H9 (cell line): ENCODE measurements at regions not wholly inside any gene's neighbourhood (a gene's known extent, or its start where the extent isn't known, plus 50 kb on each side); places are given as distances from the start of the nearest gene placed in this dataset.

Experiments used
- DNase-seq: peaks from one replicate; pipeline ENCODE4 v3.0.0-alpha.2; 2017
- H2AFZ ChIP-seq: one replicate; pipeline ENCODE4 v1.6.1; 2013; ENCODE audit warnings: mild to moderate bottlenecking, low read length, control low read depth, moderate library complexity
- H2AK5ac ChIP-seq: 2 replicates; pipeline ENCODE4 v1.6.1; 2013; ENCODE audit warnings: low read length, control low read depth, mixed read lengths; ENCODE audit not compliant: insufficient read length
- H2BK120ac ChIP-seq: one replicate; pipeline ENCODE4 v1.6.1; 2013; ENCODE audit warnings: low read depth, mild to moderate bottlenecking, low read length, control low read depth, inconsistent platforms; ENCODE audit not compliant: poor library complexity, severe bottlenecking
- H2BK12ac ChIP-seq: 2 replicates; pipeline ENCODE4 v1.6.1; 2013; ENCODE audit warnings: low read length, control low read depth, mixed read lengths, low read depth; ENCODE audit not compliant: insufficient read length
- H2BK15ac ChIP-seq: 2 replicates; pipeline ENCODE4 v1.6.1; 2013; ENCODE audit warnings: low read depth, low read length, control low read depth
- H2BK20ac ChIP-seq: one replicate; pipeline ENCODE4 v1.6.1; 2013; ENCODE audit warnings: low read depth, mild to moderate bottlenecking, low read length, control low read depth, inconsistent platforms; ENCODE audit not compliant: poor library complexity, severe bottlenecking
- H2BK5ac ChIP-seq: 2 replicates; pipeline ENCODE4 v1.6.1; 2013; ENCODE audit warnings: low read length, control low read depth, mixed read lengths; ENCODE audit not compliant: insufficient read length
- H3K14ac ChIP-seq: 2 replicates; pipeline ENCODE4 v1.6.1; 2013; ENCODE audit warnings: low read length, control low read depth; ENCODE audit not compliant: insufficient read depth
- H3K18ac ChIP-seq: 2 replicates; pipeline ENCODE4 v1.6.1; 2013; ENCODE audit warnings: low read depth, mild to moderate bottlenecking, mixed read lengths, low read length, control low read depth; ENCODE audit not compliant: insufficient read length
- H3K23ac ChIP-seq: 2 replicates; pipeline ENCODE4 v1.6.1; 2013; ENCODE audit warnings: low read length, control low read depth, mixed read lengths, low read depth; ENCODE audit not compliant: insufficient read length
- H3K23me2 ChIP-seq: 2 replicates; pipeline ENCODE4 v1.6.1; 2013; ENCODE audit warnings: low read depth, mild to moderate bottlenecking, mixed read lengths, low read length, control low read depth; ENCODE audit not compliant: insufficient read length, poor library complexity, severe bottlenecking
- H3K27ac ChIP-seq: 2 replicates; pipeline ENCODE4 v1.5.1; 2013; ENCODE audit warnings: low read length, control low read depth, mixed read lengths, low read depth; ENCODE audit not compliant: insufficient read length
- H3K27me3 ChIP-seq: 2 replicates; pipeline ENCODE4 v1.6.1; 2013; ENCODE audit warnings: low read length, control low read depth, inconsistent platforms; ENCODE audit not compliant: insufficient read depth
- H3K4ac ChIP-seq: 2 replicates; pipeline ENCODE4 v1.6.1; 2013; ENCODE audit warnings: low read depth, mild to moderate bottlenecking, control low read depth, inconsistent platforms, low read length, moderate library complexity
- H3K4me1 ChIP-seq: 2 replicates; pipeline ENCODE4 v1.6.1; 2013; ENCODE audit warnings: low read length, control low read depth, inconsistent platforms; ENCODE audit not compliant: insufficient read depth
- H3K4me2 ChIP-seq: 2 replicates; pipeline ENCODE4 v1.6.1; 2013; ENCODE audit warnings: low read length, control low read depth, mixed read lengths; ENCODE audit not compliant: insufficient read length, insufficient read depth
- H3K56ac ChIP-seq: 2 replicates; pipeline ENCODE4 v1.6.1; 2013; ENCODE audit warnings: low read depth, mild to moderate bottlenecking, mixed read lengths, low read length, control low read depth; ENCODE audit not compliant: insufficient read length
- H3K79me1 ChIP-seq: 2 replicates; pipeline ENCODE4 v1.6.1; 2013; ENCODE audit warnings: low read depth, mild to moderate bottlenecking, moderate library complexity, low read length, control low read depth, inconsistent platforms; ENCODE audit not compliant: insufficient read depth, poor library complexity, severe bottlenecking
- H3K79me2 ChIP-seq: 2 replicates; pipeline ENCODE4 v1.6.1; 2013; ENCODE audit warnings: low read length, control low read depth, inconsistent platforms; ENCODE audit not compliant: insufficient read depth
- H3K9ac ChIP-seq: 2 replicates; pipeline ENCODE4 v1.6.1; 2013; ENCODE audit warnings: low read length, control low read depth, mixed read lengths; ENCODE audit not compliant: insufficient read length; ENCODE audit errors: extremely low read depth
- H3K9me3 ChIP-seq: one replicate; pipeline ENCODE4 v1.6.1; 2013; ENCODE audit warnings: low read depth, low read length, inconsistent platforms; ENCODE audit not compliant: control insufficient read depth
- H3T11ph ChIP-seq: one replicate; pipeline ENCODE4 v1.6.1; 2013; ENCODE audit warnings: mild to moderate bottlenecking, low read length, control low read depth, inconsistent platforms
- H4K20me1 ChIP-seq: one replicate; pipeline ENCODE4 v1.6.1; 2013; ENCODE audit not compliant: control insufficient read depth, insufficient read length, insufficient read depth
- H4K5ac ChIP-seq: 2 replicates; pipeline ENCODE4 v1.6.1; 2013; ENCODE audit warnings: low read depth, mild to moderate bottlenecking, mixed read lengths, low read length, control low read depth; ENCODE audit not compliant: insufficient read length
- H4K8ac ChIP-seq: replicated peaks from 2 replicates; pipeline ENCODE4 v1.6.1; 2013; ENCODE audit warnings: low read length, control low read depth, mixed read lengths, low read depth; ENCODE audit not compliant: insufficient read length
- H4K91ac ChIP-seq: 2 replicates; pipeline ENCODE4 v1.6.1; 2013; ENCODE audit warnings: low read depth, mild to moderate bottlenecking, moderate library complexity, mixed read lengths, low read length, control low read depth; ENCODE audit not compliant: insufficient read length
- H3K27ac Mint-ChIP-seq, 3 experiments: 2 replicates in 2 of 3; 3 replicates in 1 of 3; pipeline ENCODE4 v1.8.0; 2020 to 2021; ENCODE audit warnings: mixed read lengths in 3 of 3, mild to moderate bottlenecking in 1 of 3, moderate library complexity in 1 of 3
- H3K27me3 Mint-ChIP-seq: 2 replicates; pipeline ENCODE4 v1.8.0; 2021; ENCODE audit warnings: low read depth, mild to moderate bottlenecking, moderate library complexity, mixed read lengths
- H3K36me3 Mint-ChIP-seq, 3 experiments: 2 replicates in 2 of 3; 3 replicates in 1 of 3; pipeline ENCODE4 v1.8.0; 2020 to 2021; ENCODE audit warnings: low read depth in 3 of 3, mixed read lengths in 3 of 3; ENCODE audit not compliant: insufficient read depth in 1 of 3
- H3K4me1 Mint-ChIP-seq, 2 experiments: 2 replicates each; pipeline ENCODE4 v1.8.0; 2020; ENCODE audit warnings: mixed read lengths in 2 of 2
- H3K4me3 Mint-ChIP-seq, 2 experiments: 2 replicates in 1 of 2; 3 replicates in 1 of 2; pipeline ENCODE4 v1.8.0; 2020 to 2021; ENCODE audit warnings: mild to moderate bottlenecking in 2 of 2, mixed read lengths in 2 of 2, moderate library complexity in 1 of 2
- H3K9me3 Mint-ChIP-seq, 2 experiments: 2 replicates in 1 of 2; 3 replicates in 1 of 2; pipeline ENCODE4 v1.8.0; 2020; ENCODE audit warnings: mild to moderate bottlenecking in 2 of 2, mixed read lengths in 2 of 2, moderate library complexity in 1 of 2
- WGBS: extraction: QIAGEN DNeasy Blood & Tissue Kit; methylation state at CpG from one replicate; pipeline ENCODE4 v1.1.7; 2013; ENCODE audit warnings: missing lambda C conversion rate, low lambda C conversion rate, mixed read lengths; ENCODE audit not compliant: insufficient read length; ENCODE audit errors: extremely low coverage; 5-methylcytosine and 5-hydroxymethylcytosine counted together
- TF ChIP-seq, protein P1 (sequence below): fragments of 200-600 bp; sonication (generic); conservative IDR thresholded peaks from 3 replicates; pipeline ENCODE4 v1.8.0; 2021; ENCODE audit warnings: antibody characterized with exemption, mild to moderate bottlenecking

DNA sequence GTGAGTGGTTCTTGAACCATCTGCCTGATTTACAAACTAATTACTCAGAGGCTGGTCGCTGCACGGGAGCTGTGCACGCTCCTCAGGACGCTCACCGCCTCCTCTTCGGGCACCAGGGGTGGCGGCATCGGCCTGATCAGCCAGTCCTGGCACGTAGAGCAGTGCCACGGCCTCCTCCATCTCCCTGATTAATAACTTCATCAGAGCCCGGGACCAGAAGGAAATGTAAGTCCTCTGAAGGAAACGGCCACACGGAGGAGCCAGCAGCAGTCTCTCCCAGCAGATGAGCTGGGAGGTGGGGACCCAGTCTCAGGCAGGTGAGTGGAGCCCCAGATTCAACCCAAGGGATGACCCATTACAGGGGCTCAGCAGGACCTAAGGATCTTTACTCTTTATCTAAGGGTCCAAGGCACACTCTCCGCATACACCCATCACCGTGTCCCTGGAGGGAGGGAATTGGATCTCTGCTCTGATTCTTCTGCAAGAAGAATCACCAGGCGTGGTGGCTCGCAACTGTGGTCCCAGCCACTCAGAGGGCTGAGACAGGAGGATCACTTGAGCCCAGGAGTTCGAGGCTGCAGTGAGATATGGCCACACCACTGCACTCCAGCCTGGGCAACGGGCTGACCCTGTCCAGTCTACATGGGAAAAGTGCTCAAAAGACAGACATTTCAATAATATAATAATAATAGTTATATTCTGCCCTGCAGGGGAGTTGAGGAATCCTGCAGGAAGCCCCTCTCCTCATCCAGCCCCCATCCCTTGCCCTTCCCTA, 366.5 kb downstream of the SEC14L1 start:
- Histone ChIP-seq H3K4me2 (no peak overlapping the region), H2BK12ac (no peak overlapping the region), H3K18ac (no peak overlapping the region), H2BK120ac (no peak overlapping the region), H2AK5ac (no peak overlapping the region), H4K8ac (no peak overlapping the region), H2BK20ac (no peak overlapping the region), H3K4ac (no peak overlapping the region), H4K20me1 (no peaks in the 10 kb centered on the region), H4K91ac (no peak overlapping the region), H3K27me3 (no peaks in the 10 kb centered on the region), H3K79me1 (no peaks in the 10 kb centered on the region), H3K9me3 (no peaks in the 10 kb centered on the region), H2BK5ac (no peak overlapping the region), H3K23ac (no peak overlapping the region), H2AFZ (no peak overlapping the region), H3K4me1 (peaks cover 3% of the 10 kb centered on the region; the same call in 1 of the 2 replicates), H3K14ac (no peak overlapping the region; the same call in 1 of the 2 replicates), H3K56ac (no peak overlapping the region), H4K5ac (no peak overlapping the region), H3T11ph (no peak overlapping the region), H3K79me2 (no peaks in the 10 kb centered on the region), H3K9ac (no peak overlapping the region), H2BK15ac (no peak overlapping the region), H3K27ac (no peak overlapping the region), H3K23me2 (peaks cover 2% of the 10 kb centered on the region)
- no peak overlapping the region for H3K27ac Mint-ChIP-seq
- peaks cover 11 to 15% of the 10 kb centered on the region in 2 experiments for H3K4me1 Mint-ChIP-seq
- H3K27me3 Mint-ChIP-seq = no peaks in the 10 kb centered on the region; the same call in none of the 2 replicates
- no CpG with 5 or more reads among the region's 19 CpGs for WGBS
- DNase-seq = peak; percentile 66
- no peaks in the 10 kb centered on the region for H3K36me3 Mint-ChIP-seq
- no peak overlapping the region for H3K4me3 Mint-ChIP-seq
- TF ChIP-seq, protein P1, sequence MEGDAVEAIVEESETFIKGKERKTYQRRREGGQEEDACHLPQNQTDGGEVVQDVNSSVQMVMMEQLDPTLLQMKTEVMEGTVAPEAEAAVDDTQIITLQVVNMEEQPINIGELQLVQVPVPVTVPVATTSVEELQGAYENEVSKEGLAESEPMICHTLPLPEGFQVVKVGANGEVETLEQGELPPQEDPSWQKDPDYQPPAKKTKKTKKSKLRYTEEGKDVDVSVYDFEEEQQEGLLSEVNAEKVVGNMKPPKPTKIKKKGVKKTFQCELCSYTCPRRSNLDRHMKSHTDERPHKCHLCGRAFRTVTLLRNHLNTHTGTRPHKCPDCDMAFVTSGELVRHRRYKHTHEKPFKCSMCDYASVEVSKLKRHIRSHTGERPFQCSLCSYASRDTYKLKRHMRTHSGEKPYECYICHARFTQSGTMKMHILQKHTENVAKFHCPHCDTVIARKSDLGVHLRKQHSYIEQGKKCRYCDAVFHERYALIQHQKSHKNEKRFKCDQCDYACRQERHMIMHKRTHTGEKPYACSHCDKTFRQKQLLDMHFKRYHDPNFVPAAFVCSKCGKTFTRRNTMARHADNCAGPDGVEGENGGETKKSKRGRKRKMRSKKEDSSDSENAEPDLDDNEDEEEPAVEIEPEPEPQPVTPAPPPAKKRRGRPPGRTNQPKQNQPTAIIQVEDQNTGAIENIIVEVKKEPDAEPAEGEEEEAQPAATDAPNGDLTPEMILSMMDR = peak; percentile 43; the same call in 2 of the 3 replicates
- H3K9me3 Mint-ChIP-seq = peaks cover 10 to 11% of the 10 kb centered on the region in 2 experiments
